Choroid plexus epithelial cell (primary cell): ENCODE measurements at regions not wholly inside any gene's neighbourhood (a gene's known extent, or its start where the extent isn't known, plus 50 kb on each side); places are given as distances from the start of the nearest gene placed in this dataset.

Experiments
- DNase-seq: peaks from one replicate; pipeline ENCODE4 v3.0.0-alpha.2; 2010; ENCODE audit warnings: low read depth
- H3K4me3 ChIP-seq: 2 replicates; pipeline ENCODE4 v1.5.1; 2011; ENCODE audit warnings: low read depth, mild to moderate bottlenecking, control low read depth, low read length, moderate library complexity
- TF ChIP-seq, protein P1 (sequence below): conservative IDR thresholded peaks from 2 replicates; pipeline ENCODE4 v1.5.1; 2011; ENCODE audit warnings: low read depth, mild to moderate bottlenecking, control low read depth, inconsistent platforms, low read length, moderate library complexity

- TF ChIP-seq, protein P1, sequence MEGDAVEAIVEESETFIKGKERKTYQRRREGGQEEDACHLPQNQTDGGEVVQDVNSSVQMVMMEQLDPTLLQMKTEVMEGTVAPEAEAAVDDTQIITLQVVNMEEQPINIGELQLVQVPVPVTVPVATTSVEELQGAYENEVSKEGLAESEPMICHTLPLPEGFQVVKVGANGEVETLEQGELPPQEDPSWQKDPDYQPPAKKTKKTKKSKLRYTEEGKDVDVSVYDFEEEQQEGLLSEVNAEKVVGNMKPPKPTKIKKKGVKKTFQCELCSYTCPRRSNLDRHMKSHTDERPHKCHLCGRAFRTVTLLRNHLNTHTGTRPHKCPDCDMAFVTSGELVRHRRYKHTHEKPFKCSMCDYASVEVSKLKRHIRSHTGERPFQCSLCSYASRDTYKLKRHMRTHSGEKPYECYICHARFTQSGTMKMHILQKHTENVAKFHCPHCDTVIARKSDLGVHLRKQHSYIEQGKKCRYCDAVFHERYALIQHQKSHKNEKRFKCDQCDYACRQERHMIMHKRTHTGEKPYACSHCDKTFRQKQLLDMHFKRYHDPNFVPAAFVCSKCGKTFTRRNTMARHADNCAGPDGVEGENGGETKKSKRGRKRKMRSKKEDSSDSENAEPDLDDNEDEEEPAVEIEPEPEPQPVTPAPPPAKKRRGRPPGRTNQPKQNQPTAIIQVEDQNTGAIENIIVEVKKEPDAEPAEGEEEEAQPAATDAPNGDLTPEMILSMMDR: no peak
- no peak overlapping the region for H3K4me3 ChIP-seq
- DNase-seq: no peak
Measured at GRCh38 chr11:115585361-115586024, 81.3 kb upstream of the CADM1 start.

DNA sequence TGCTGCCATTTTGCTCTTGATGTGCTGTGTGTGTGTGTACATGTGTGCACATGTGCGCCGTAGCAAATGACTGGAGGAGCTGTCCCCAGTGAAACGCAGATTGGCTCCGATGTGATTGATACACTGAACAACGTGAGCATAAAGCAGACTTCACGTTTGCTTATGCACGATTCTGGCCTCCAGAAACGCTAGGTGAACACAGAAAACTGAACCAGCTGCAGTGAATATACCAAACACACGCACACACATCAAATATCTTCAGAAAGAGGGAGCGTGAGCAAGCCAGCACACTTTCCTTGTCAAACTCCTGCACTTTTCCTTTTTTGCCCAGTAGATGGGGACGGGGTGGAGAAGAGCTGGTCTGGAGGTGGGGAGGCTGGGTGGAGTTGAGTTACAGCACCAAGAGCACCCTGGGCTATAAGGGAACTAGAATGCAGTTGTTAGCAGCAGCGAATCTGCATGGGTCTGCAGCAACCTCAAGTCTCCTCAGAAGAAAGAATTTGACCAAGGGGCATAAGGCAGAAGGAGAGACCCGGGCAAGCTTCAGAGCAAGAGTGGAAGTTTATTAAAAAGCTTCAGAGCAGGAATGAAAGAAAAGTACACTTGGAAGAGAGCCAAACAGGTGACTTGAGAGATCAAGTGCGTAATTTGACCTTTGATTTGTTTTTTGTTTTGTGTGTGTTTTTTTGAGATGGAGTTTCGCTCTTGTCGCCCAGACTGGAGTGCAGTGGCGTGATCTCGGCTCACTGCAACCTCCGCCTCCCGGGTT lies 77.8 kb upstream of the CADM1 start:
- no peak for DNase-seq
- no peak overlapping the region for H3K4me3 ChIP-seq
- TF ChIP-seq, protein P1: no peak

DNA sequence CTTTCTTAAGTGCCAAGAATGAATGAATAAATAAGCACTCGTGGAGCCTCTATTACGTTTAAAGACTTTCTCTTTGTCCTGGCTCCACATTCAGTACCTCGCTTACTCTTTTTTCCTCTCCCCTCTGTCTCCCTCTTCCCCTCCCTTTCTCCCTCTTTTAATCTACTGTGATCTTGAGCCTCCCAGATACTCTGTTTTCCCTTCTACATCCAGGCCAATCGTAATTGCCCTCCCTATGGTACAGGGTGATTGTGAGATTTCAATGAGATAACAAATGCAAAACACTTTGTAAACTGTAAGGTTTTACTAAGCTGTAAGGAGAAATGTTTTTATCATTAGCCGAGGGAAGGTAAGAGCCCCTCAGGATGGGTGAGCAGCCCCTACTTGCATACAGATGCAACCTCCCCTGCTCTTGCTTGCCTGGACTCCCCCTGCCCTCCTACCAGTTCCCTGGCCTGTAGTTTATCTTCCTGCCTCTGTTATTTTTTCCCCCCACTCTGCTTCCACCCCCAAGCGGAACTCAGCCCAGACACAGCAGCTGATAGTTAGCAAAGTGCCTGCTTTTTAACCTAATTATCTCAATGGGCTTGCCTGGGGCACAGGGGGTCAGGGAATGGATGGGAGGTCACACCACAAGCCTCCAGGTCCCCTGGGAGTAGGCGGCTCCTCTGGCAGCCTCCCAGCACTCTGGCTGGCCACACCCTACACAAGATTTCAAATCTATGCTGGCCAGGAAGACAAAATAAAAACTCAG lies 76.9 kb upstream of the CADM1 start:
- TF ChIP-seq, protein P1: no peak
- no peak overlapping the region for H3K4me3 ChIP-seq
- no peak for DNase-seq

GRCh38 chr11:115580416-115580815 lies 76.2 kb upstream of the CADM1 start:
- TF ChIP-seq, protein P1: no peak
- DNase-seq: no peak
- H3K4me3 ChIP-seq: no peak overlapping the region

DNA sequence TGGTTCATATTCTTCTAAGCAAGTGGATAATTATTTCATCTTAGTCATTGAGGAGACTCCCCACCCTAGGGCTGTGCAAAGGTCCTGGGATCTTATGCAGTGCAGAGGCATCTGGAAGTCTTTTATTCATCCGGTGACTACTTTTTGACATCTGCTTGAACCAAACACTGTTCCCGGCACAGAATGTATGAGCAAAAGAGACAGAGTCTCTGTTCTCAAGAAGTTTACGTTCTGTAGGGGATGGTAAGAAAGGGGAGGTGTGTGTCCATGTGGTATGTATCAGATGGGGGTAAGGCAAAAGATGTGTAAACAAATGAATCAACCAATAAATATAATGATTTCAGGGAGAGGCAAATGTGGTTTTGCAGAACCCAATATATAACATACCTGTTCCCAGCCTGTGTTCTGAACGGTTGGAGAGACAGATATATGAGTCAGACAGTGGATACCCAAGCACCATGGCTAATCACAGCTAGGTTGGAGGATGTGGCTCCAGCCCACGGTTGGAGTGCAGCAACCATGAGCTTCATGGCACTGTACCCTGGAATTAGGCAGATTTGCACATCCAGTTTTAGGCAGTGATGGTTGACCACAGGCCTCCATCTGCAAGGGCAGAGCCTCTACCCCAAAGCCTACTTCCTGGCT lies 75.1 kb upstream of the CADM1 start:
- TF ChIP-seq, protein P1: no peak
- no peak for DNase-seq
- no peak overlapping the region for H3K4me3 ChIP-seq

DNA sequence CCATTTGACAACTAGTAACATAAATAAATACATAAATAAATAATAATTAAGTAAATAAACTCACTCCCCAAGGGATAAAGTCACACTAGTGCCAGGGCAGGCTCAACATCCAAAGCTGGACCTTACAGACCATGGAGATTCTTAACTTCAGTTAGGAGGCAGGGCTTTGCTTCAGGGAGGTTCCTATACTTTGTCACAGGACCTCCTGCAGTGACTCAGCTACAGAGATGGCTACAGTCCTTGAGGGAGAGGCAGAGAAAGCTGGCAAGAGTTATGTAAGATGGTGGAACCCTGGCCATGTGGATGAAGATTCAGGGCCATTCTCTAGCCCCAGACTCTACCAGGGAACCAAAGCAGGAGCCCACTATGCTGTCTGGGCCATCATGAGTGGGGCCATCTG lies 74.1 kb upstream of the CADM1 start:
- H3K4me3 ChIP-seq: no peak overlapping the region
- no peak for DNase-seq

More for the DNA sequence above, 74.1 kb upstream of the CADM1 start:
- TF ChIP-seq, protein P1: no peak
